OCI-LY3 (cell line): ENCODE measurements at regions not wholly inside any gene's neighbourhood (a gene's known extent, or its start where the extent isn't known, plus 50 kb on each side); places are given as distances from the start of the nearest gene placed in this dataset.

Experiments used
- EZH2phosphoT487 ChIP-seq: fragments of 200-600 bp; shearing (Covaris generic); IDR thresholded peaks from 2 replicates; pipeline ENCODE4 v1.6.1; 2018; ENCODE audit warnings: antibody characterized with exemption, mixed run types, low read depth
- TF ChIP-seq, protein P1 (sequence below): fragments of 200-600, 300-600 bp; sonication (generic); IDR thresholded peaks from 2 replicates; pipeline ENCODE4 v1.5.1; 2014; ENCODE audit warnings: antibody characterized with exemption, low read length, low read depth

GRCh38 chr11:121909596-121909995 is 206.4 kb downstream of the BLID start:
- TF ChIP-seq, protein P1, sequence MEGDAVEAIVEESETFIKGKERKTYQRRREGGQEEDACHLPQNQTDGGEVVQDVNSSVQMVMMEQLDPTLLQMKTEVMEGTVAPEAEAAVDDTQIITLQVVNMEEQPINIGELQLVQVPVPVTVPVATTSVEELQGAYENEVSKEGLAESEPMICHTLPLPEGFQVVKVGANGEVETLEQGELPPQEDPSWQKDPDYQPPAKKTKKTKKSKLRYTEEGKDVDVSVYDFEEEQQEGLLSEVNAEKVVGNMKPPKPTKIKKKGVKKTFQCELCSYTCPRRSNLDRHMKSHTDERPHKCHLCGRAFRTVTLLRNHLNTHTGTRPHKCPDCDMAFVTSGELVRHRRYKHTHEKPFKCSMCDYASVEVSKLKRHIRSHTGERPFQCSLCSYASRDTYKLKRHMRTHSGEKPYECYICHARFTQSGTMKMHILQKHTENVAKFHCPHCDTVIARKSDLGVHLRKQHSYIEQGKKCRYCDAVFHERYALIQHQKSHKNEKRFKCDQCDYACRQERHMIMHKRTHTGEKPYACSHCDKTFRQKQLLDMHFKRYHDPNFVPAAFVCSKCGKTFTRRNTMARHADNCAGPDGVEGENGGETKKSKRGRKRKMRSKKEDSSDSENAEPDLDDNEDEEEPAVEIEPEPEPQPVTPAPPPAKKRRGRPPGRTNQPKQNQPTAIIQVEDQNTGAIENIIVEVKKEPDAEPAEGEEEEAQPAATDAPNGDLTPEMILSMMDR = no peak
- TF ChIP-seq EZH2phosphoT487 = no peak
